Thoracic aorta (tissue), 2 donors: ENCODE measurements at regions not wholly inside any gene's neighbourhood (a gene's known extent, or its start where the extent isn't known, plus 50 kb on each side); places are given as distances from the start of the nearest gene placed in this dataset.
"Not testable (repeated sequence)": the region's sequence is repeated elsewhere in the genome, so short reads cannot be mapped to it uniquely, and the experiment has no call there.

Source experiments
- ATAC-seq: fragments of 150-250 bp; one replicate; pipeline ENCODE4 v1.8.0; 2017; ENCODE audit warnings: low read depth; ENCODE audit not compliant: insufficient number of reproducible peaks, low FRiP score
- DNase-seq: peaks from one replicate; pipeline ENCODE4 v3.0.0-alpha.2; 2020; ENCODE audit warnings: low spot score
- H3K27ac ChIP-seq, 2 donors: fragments of 200-600 bp; sonication (generic); 1 replicate in 1 of 2; 2 replicates in 1 of 2; pipeline ENCODE4 v1.5.1; 2016; ENCODE audit warnings: mild to moderate bottlenecking in 2 of 2, moderate library complexity in 2 of 2
- H3K27me3 ChIP-seq: fragments of 200-600 bp; sonication (generic); replicated peaks from 2 replicates; pipeline ENCODE4 v1.6.0; 2016; ENCODE audit warnings: mild to moderate bottlenecking; ENCODE audit not compliant: insufficient read depth
- H3K36me3 ChIP-seq: fragments of 200-600 bp; sonication (generic); one replicate; pipeline ENCODE4 v1.5.1; 2016
- H3K4me1 ChIP-seq, 2 donors: fragments of 200-600 bp; sonication (generic); 1 replicate in 1 of 2; 2 replicates in 1 of 2; pipeline versions ENCODE4 v1.5.1 to v1.6.0; 2016; ENCODE audit warnings: low read depth in 2 of 2, mild to moderate bottlenecking in 1 of 2; ENCODE audit not compliant: control insufficient read depth in 1 of 2
- H3K4me3 ChIP-seq: fragments of 200-600 bp; sonication (generic); 2 replicates; pipeline ENCODE4 v1.5.1; 2016; ENCODE audit warnings: mild to moderate bottlenecking
- H3K9me3 ChIP-seq: fragments of 200-600 bp; sonication (generic); 2 replicates; pipeline ENCODE4 v1.5.1; 2016
- TF ChIP-seq, protein P1 (sequence below): fragments of 200-600 bp; sonication (generic); IDR thresholded peaks from one replicate; pipeline ENCODE4 v1.5.1; 2019; ENCODE audit warnings: antibody characterized with exemption

GRCh38 chr18:28256166-28256565 lies 79.2 kb upstream of the CDH2 start:
- no peaks in the 10 kb centered on the region for H3K9me3 ChIP-seq
- H3K36me3 ChIP-seq, result no peaks in the 10 kb centered on the region
- H3K27ac ChIP-seq, result no peak overlapping the region
- no peak for ATAC-seq
- H3K27me3 ChIP-seq, result no peaks in the 10 kb centered on the region
- no peak for DNase-seq
- H3K4me3 ChIP-seq, result no peak overlapping the region
- no peaks in the 10 kb centered on the region for H3K4me1 ChIP-seq
- TF ChIP-seq, protein P1, sequence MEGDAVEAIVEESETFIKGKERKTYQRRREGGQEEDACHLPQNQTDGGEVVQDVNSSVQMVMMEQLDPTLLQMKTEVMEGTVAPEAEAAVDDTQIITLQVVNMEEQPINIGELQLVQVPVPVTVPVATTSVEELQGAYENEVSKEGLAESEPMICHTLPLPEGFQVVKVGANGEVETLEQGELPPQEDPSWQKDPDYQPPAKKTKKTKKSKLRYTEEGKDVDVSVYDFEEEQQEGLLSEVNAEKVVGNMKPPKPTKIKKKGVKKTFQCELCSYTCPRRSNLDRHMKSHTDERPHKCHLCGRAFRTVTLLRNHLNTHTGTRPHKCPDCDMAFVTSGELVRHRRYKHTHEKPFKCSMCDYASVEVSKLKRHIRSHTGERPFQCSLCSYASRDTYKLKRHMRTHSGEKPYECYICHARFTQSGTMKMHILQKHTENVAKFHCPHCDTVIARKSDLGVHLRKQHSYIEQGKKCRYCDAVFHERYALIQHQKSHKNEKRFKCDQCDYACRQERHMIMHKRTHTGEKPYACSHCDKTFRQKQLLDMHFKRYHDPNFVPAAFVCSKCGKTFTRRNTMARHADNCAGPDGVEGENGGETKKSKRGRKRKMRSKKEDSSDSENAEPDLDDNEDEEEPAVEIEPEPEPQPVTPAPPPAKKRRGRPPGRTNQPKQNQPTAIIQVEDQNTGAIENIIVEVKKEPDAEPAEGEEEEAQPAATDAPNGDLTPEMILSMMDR, result no peak

- TF ChIP-seq, protein P1, result no peak
- no peaks in the 10 kb centered on the region for H3K9me3 ChIP-seq
- no peak for DNase-seq
- no peak overlapping the region for H3K27ac ChIP-seq
- no peaks in the 10 kb centered on the region for H3K27me3 ChIP-seq
- H3K4me1 ChIP-seq, result no peaks in the 10 kb centered on the region
- H3K4me3 ChIP-seq, result no peak overlapping the region
- no peak for ATAC-seq
- no peaks in the 10 kb centered on the region for H3K36me3 ChIP-seq
Measured at GRCh38 chr18:28248653-28249052, 71.7 kb upstream of the CDH2 start.

- DNase-seq, ATAC-seq, H3K9me3 ChIP-seq, H3K27ac ChIP-seq, H3K27me3 ChIP-seq, H3K4me3 ChIP-seq, H3K4me1 ChIP-seq, H3K36me3 ChIP-seq: not testable (repeated sequence)
Measured at GRCh38 chr18:28240626-28241025, 63.7 kb upstream of the CDH2 start.

GRCh38 chr18:28236487-28236886 lies 59.6 kb upstream of the CDH2 start:
- H3K9me3 ChIP-seq, result no peaks in the 10 kb centered on the region
- no peak for ATAC-seq
- H3K27ac ChIP-seq, result no peak overlapping the region
- no peaks in the 10 kb centered on the region for H3K27me3 ChIP-seq
- TF ChIP-seq, protein P1, result no peak
- no peak for DNase-seq
- no peak overlapping the region for H3K4me3 ChIP-seq
- H3K36me3 ChIP-seq, result no peaks in the 10 kb centered on the region
- H3K4me1 ChIP-seq, result no peaks in the 10 kb centered on the region
